HL-60 (cell line): ENCODE measurements at regions not wholly inside any gene's neighbourhood (a gene's known extent, or its start where the extent isn't known, plus 50 kb on each side); places are given as distances from the start of the nearest gene placed in this dataset.

Experiments
- DNase-seq, 2 experiments: peaks; one replicate each; pipeline ENCODE4 v3.0.0-alpha.2; 2010 to 2020; ENCODE audit warnings: low read depth in 1 of 2, low spot score in 1 of 2
- H3K27ac ChIP-seq: fragments of 250-450 bp; sonication (Bioruptor Pico); replicated peaks from 2 replicates; pipeline ENCODE4 v1.5.1; 2020; ENCODE audit warnings: mild to moderate bottlenecking, moderate library complexity
- H3K27me3 ChIP-seq: fragments of 250-450 bp; sonication (Bioruptor Pico); 2 replicates; pipeline ENCODE4 v1.5.1; 2021; ENCODE audit warnings: mild to moderate bottlenecking, moderate library complexity; ENCODE audit not compliant: insufficient read depth, poor library complexity, severe bottlenecking
- H3K4me3 ChIP-seq: replicated peaks from 2 replicates; pipeline ENCODE4 v1.5.1; 2011; ENCODE audit warnings: mild to moderate bottlenecking, control low read depth, low read length; ENCODE audit not compliant: insufficient read depth
- CTCF ChIP-seq: IDR thresholded peaks from one replicate; pipeline ENCODE4 v1.5.1; 2011; ENCODE audit warnings: low read length, control low read depth, inconsistent platforms; ENCODE audit not compliant: insufficient read depth
- GABPA ChIP-seq: IDR thresholded peaks from 2 replicates; pipeline ENCODE4 v1.6.1; 2012; ENCODE audit warnings: low read depth
- POLR2AphosphoS5 ChIP-seq: IDR thresholded peaks from 2 replicates; pipeline ENCODE4 v1.6.1; 2012; ENCODE audit warnings: low read depth
- REST ChIP-seq: IDR thresholded peaks from 2 replicates; pipeline ENCODE4 v1.6.1; 2012; ENCODE audit warnings: low read depth; ENCODE audit not compliant: insufficient replicate concordance
- SPI1 ChIP-seq: IDR thresholded peaks from 2 replicates; pipeline ENCODE4 v1.6.1; 2012; ENCODE audit warnings: low read depth, mild to moderate bottlenecking, borderline replicate concordance

GRCh38 chr4:188658958-188659522 is 519.8 kb downstream of the TRIML1 start:
- H3K27me3 ChIP-seq = no peaks in the 10 kb centered on the region
- DNase-seq = no peak

GRCh38 chr4:188660796-188661195 is 521.6 kb downstream of the TRIML1 start:
- Histone ChIP-seq H3K27me3 (no peaks in the 10 kb centered on the region), H3K4me3 (no peak overlapping the region), H3K27ac (no peak overlapping the region)
- no peak for DNase-seq
- no peak for TF ChIP-seq POLR2AphosphoS5
- no peak for TF ChIP-seq SPI1
- TF ChIP-seq REST = no peak
- no peak for TF ChIP-seq GABPA
- no peak for TF ChIP-seq CTCF

More at GRCh38 chr4:188658958-188659522, 519.8 kb downstream of the TRIML1 start:
- no peak overlapping the region for H3K27ac ChIP-seq
- TF ChIP-seq REST (no peak), CTCF (no peak), POLR2AphosphoS5 (no peak), GABPA (no peak), SPI1 (no peak)
- no peak overlapping the region for H3K4me3 ChIP-seq

- no peak overlapping the region for H3K4me3 ChIP-seq
- no peak for TF ChIP-seq SPI1
- TF ChIP-seq REST = no peak
- TF ChIP-seq POLR2AphosphoS5 = no peak
- no peak for TF ChIP-seq GABPA
- no peak for TF ChIP-seq CTCF
- no peaks in the 10 kb centered on the region for H3K27me3 ChIP-seq
- H3K27ac ChIP-seq = no peak overlapping the region
- no peak for DNase-seq
Measured at GRCh38 chr4:188661502-188661901, 522.3 kb downstream of the TRIML1 start.
